NCI-H510A treated with DMSO at 0.1 percent for 48 hours (cell line): ENCODE measurements at regions not wholly inside any gene's neighbourhood (a gene's known extent, or its start where the extent isn't known, plus 50 kb on each side); places are given as distances from the start of the nearest gene placed in this dataset.
A peak's percentile ranks its signal among the peaks of the same experiment; 100 is the strongest.

Experiments used
- DNase-seq: peaks from one replicate; lab custom pipeline; 2025; lab: John Stamatoyannopoulos, UW

- DNase-seq, result no peak
Measured at GRCh38 chr20:10954137-10954840, 280.5 kb upstream of the JAG1 start.

- no peak for DNase-seq
Measured at GRCh38 chr20:10954908-10955580, 281.2 kb upstream of the JAG1 start.

- no peak for DNase-seq
Measured at GRCh38 chr20:10958279-10958678, 284.5 kb upstream of the JAG1 start.

- no peak for DNase-seq
Measured at GRCh38 chr20:10960416-10960815, 286.6 kb upstream of the JAG1 start.

- DNase-seq, result peak; percentile 18
Measured at GRCh38 chr20:10961651-10962288, 288.0 kb upstream of the JAG1 start.

GRCh38 chr20:10962937-10963336 lies 289.1 kb upstream of the JAG1 start:
- no peak for DNase-seq

- no peak for DNase-seq
Measured at GRCh38 chr20:10963717-10964266, 290.0 kb upstream of the JAG1 start.

- DNase-seq, result no peak
Measured at GRCh38 chr20:10965936-10966470, 292.2 kb upstream of the JAG1 start.

GRCh38 chr20:10970109-10970508 lies 296.3 kb upstream of the JAG1 start:
- no peak for DNase-seq

GRCh38 chr20:10971096-10971495 lies 297.3 kb upstream of the JAG1 start:
- no peak for DNase-seq

GRCh38 chr20:10972219-10972860 lies 298.5 kb upstream of the JAG1 start:
- DNase-seq, result no peak

GRCh38 chr20:10976051-10976450 lies 302.3 kb upstream of the JAG1 start:
- no peak for DNase-seq

GRCh38 chr20:10978019-10978702 lies 304.4 kb upstream of the JAG1 start:
- DNase-seq, result no peak

- DNase-seq, result no peak
Measured at GRCh38 chr20:10978713-10979112, 304.9 kb upstream of the JAG1 start.

- DNase-seq, result no peak
Measured at GRCh38 chr20:10982692-10983091, 308.9 kb upstream of the JAG1 start.

GRCh38 chr20:10984294-10984693 lies 310.5 kb upstream of the JAG1 start:
- peak; percentile 27 for DNase-seq

- DNase-seq, result peak; percentile 58
Measured at GRCh38 chr20:10984913-10985312, 311.1 kb upstream of the JAG1 start.

- DNase-seq, result no peak
Measured at GRCh38 chr20:10985536-10985935, 311.7 kb upstream of the JAG1 start.

- no peak for DNase-seq
Measured at GRCh38 chr20:10986586-10986985, 312.8 kb upstream of the JAG1 start.

- no peak for DNase-seq
Measured at GRCh38 chr20:10987651-10988383, 314.0 kb upstream of the JAG1 start.
